K562 (cell line): ENCODE measurements at regions not wholly inside any gene's neighbourhood (a gene's known extent, or its start where the extent isn't known, plus 50 kb on each side); places are given as distances from the start of the nearest gene placed in this dataset.

ENCODE experiments used
- ATAC-seq: fragments of 200-7000 bp; cut with Tn5 transposase; 3 replicates; pipeline ENCODE4 v1.9.1; 2020; ENCODE audit warnings: moderate library complexity
- BruUV-seq: library from RNA; stranded (reverse); fragments of 400-500 nt; replicated peaks from 2 replicates; lab custom pipeline; 2021; lab: Mats Ljungman, UMichigan
- CTCF ChIA-PET: fragments of 300-600 bp; formaldehyde crosslinking; extraction: SDS; loops from one replicate; lab custom pipeline; 2021; ENCODE audit warnings: low intra/inter-chr PET ratio; lab: Yijun Ruan, JAX
- POLR2A ChIA-PET: fragments of 300-600, 350-650 bp; sonication (Branson Sonifier 250); formaldehyde crosslinking; extraction: SDS; loops from one replicate; lab custom pipeline; 2021; ENCODE audit warnings: antibody characterized with exemption, inconsistent platforms; lab: Yijun Ruan, JAX
- DNase-seq, 4 experiments: peaks; one replicate each; pipeline versions ENCODE4 v3.0.0 to v3.0.0-alpha.2; 2011 to 2018; ENCODE audit warnings: low spot score in 3 of 4, mixed read lengths in 3 of 4; ENCODE audit errors: extremely low read depth in 1 of 4
- FAIRE-seq: peaks from 2 replicates; lab custom pipeline; 2011; peaks lifted over from hg19 to GRCh38; lab: Jason Lieb, UNC
- H2AFZ ChIP-seq: 2 replicates; pipeline ENCODE4 v1.6.0; 2011; ENCODE audit warnings: low read depth, low read length, control low read depth, inconsistent platforms
- H3K27ac ChIP-seq: fragments of 200-600 bp; 3 replicates; pipeline ENCODE4 v1.8.0; 2011; ENCODE audit warnings: low read depth, mild to moderate bottlenecking, control low read depth, inconsistent platforms, low read length, moderate library complexity, mixed read lengths; ENCODE audit errors: extremely low read depth
- H3K27me3 ChIP-seq, 2 experiments: fragments of 300-600 bp in 1 of 2; 2 replicates in 1 of 2; 3 replicates in 1 of 2; pipeline versions ENCODE4 v1.6.0 to v1.8.0; 2011; ENCODE audit warnings: inconsistent platforms in 2 of 2, low read length in 2 of 2, mild to moderate bottlenecking in 1 of 2, mixed read lengths in 1 of 2, moderate library complexity in 1 of 2; ENCODE audit not compliant: control insufficient read depth in 2 of 2, insufficient read depth in 2 of 2
- H3K36me3 ChIP-seq: fragments of 300-600 bp; 3 replicates; pipeline ENCODE4 v1.8.0; 2011; ENCODE audit warnings: mild to moderate bottlenecking, low read length, inconsistent platforms; ENCODE audit not compliant: control insufficient read depth, insufficient read depth
- H3K4me1 ChIP-seq, 2 experiments: fragments of 200-600 bp in 1 of 2; replicated peaks in 1 of 2; 2 replicates in 1 of 2; 3 replicates in 1 of 2; pipeline versions ENCODE4 v1.5.1 to v1.8.0; 2011; ENCODE audit warnings: inconsistent platforms in 2 of 2, low read length in 2 of 2, mild to moderate bottlenecking in 1 of 2, mixed read lengths in 1 of 2, moderate library complexity in 1 of 2; ENCODE audit not compliant: control insufficient read depth in 2 of 2, insufficient read depth in 2 of 2
- H3K4me2 ChIP-seq: 2 replicates; pipeline ENCODE4 v1.6.1; 2011; ENCODE audit warnings: low read length, control low read depth, inconsistent platforms, mixed read lengths; ENCODE audit not compliant: insufficient read depth
- H3K4me3 ChIP-seq: fragments of 200-600 bp; sonication (generic), shearing (Covaris generic); 2 replicates; pipeline ENCODE4 v1.5.1; 2016; ENCODE audit warnings: control low read depth, inconsistent platforms
- H3K79me2 ChIP-seq: fragments of 200-600 bp; 3 replicates; pipeline ENCODE4 v1.8.0; 2011; ENCODE audit warnings: low read length, inconsistent platforms; ENCODE audit not compliant: control insufficient read depth, insufficient read depth
- H3K9ac ChIP-seq, 2 experiments: 2 replicates each; pipeline versions ENCODE4 v1.6.0 to v1.6.1; 2011; ENCODE audit warnings: low read depth in 2 of 2, low read length in 2 of 2, control low read depth in 1 of 2, inconsistent platforms in 1 of 2, mild to moderate bottlenecking in 1 of 2, mixed read lengths in 1 of 2; ENCODE audit not compliant: insufficient read depth in 1 of 2
- H3K9me1 ChIP-seq: one replicate; pipeline ENCODE4 v1.6.0; 2011; ENCODE audit warnings: inconsistent platforms, mild to moderate bottlenecking, low read length, moderate library complexity; ENCODE audit not compliant: control insufficient read depth, insufficient read depth
- H3K9me3 ChIP-seq: replicated peaks from 2 replicates; pipeline ENCODE4 v1.5.1; 2011; ENCODE audit warnings: low read depth, low read length, inconsistent platforms; ENCODE audit not compliant: control insufficient read depth, insufficient read depth
- H4K20me1 ChIP-seq: replicated peaks from 2 replicates; pipeline ENCODE4 v1.6.1; 2011; ENCODE audit warnings: low read length, inconsistent platforms, mixed read lengths; ENCODE audit not compliant: control insufficient read depth, insufficient read depth
- CEBPZ ChIP-seq: fragments of 150-350 bp; IDR thresholded peaks from 2 replicates; pipeline ENCODE4 v1.6.1; 2014; ENCODE audit warnings: low read depth, mild to moderate bottlenecking, low read length, borderline replicate concordance
- GABPB1 ChIP-seq: sonication (generic); formaldehyde crosslinking; IDR thresholded peaks from 2 replicates; pipeline ENCODE4 v1.8.0; 2022; ENCODE audit warnings: mild to moderate bottlenecking, missing genetic modification reagents
- HNRNPUL1 ChIP-seq: fragments of 200-400 bp; formaldehyde crosslinking; IDR thresholded peaks from 2 replicates; pipeline ENCODE4 v1.6.1; 2017; ENCODE audit warnings: low read length
- MCM3 ChIP-seq: fragments of 450-650 bp; IDR thresholded peaks from 2 replicates; pipeline ENCODE4 v1.6.1; 2016
- MLLT1 ChIP-seq, 2 experiments: fragments of 450-650 bp; IDR thresholded peaks; 2 replicates each; pipeline ENCODE4 v1.6.1; 2016
- NRF1 ChIP-seq, 2 experiments: fragments of 450-650 bp; IDR thresholded peaks in 1 of 2; conservative IDR thresholded peaks in 1 of 2; 2 replicates each; pipeline ENCODE4 v1.6.1; 2014; ENCODE audit warnings: mild to moderate bottlenecking in 2 of 2
- PTRF ChIP-seq: fragments of 450-650 bp; IDR thresholded peaks from 2 replicates; pipeline ENCODE4 v1.6.1; 2016; ENCODE audit warnings: mild to moderate bottlenecking, missing genetic modification characterization, missing compliant biosample characterization
- RNF2 ChIP-seq: sonication (generic); IDR thresholded peaks from 2 replicates; pipeline ENCODE4 v1.6.1; 2016
- ZC3H4 ChIP-seq: sonication (generic); formaldehyde crosslinking; IDR thresholded peaks from 2 replicates; pipeline ENCODE4 v1.9.0; 2021; ENCODE audit warnings: missing genetic modification reagents, borderline replicate concordance
- ZNF121 ChIP-seq: sonication (generic); formaldehyde crosslinking; conservative IDR thresholded peaks from 2 replicates; pipeline ENCODE4 v1.8.0; 2022; ENCODE audit warnings: missing genetic modification reagents
- ZNF239 ChIP-seq: fragments of 250-450 bp; sonication (Bioruptor Pico); IDR thresholded peaks from 2 replicates; pipeline ENCODE4 v1.4.0; 2020; ENCODE audit warnings: mild to moderate bottlenecking
- ZNF445 ChIP-seq: fragments of 250-450 bp; sonication (Bioruptor Pico); IDR thresholded peaks from 2 replicates; pipeline ENCODE4 v1.4.0; 2020; ENCODE audit warnings: low read depth, mild to moderate bottlenecking, moderate library complexity
- WGBS: fragments of 100-300 bp; shearing (Covaris generic); methylation state at CpG from one replicate; pipeline ENCODE4 v1.1.6; 2016; ENCODE audit warnings: low coverage, mixed read lengths; ENCODE audit not compliant: insufficient coverage; ENCODE audit errors: missing lambda C conversion rate; 5-methylcytosine and 5-hydroxymethylcytosine counted together
- in situ Hi-C: fragments of 300-500 bp; cut with MboI; formaldehyde crosslinking; loops from 4 replicates; pipeline ENCODE4 v1.15.0; 2018; ENCODE audit warnings: inconsistent platforms, mixed read lengths
- intact Hi-C: fragments of 100-400 bp; cut with micrococcal nuclease; formaldehyde crosslinking; loops from 2 replicates; pipeline ENCODE4 v1.14.2; 2022

GRCh38 chr4:123921339-123921738, 524.7 kb downstream of the SPRY1 start:
- intact Hi-C loops (no loop called here), in situ Hi-C loops (no loop called here)
- no peaks in the 10 kb centered on the region for H4K20me1 ChIP-seq
- no peaks in the 10 kb centered on the region for H3K9me3 ChIP-seq
- H3K4me1 ChIP-seq = no peaks in the 10 kb centered on the region
- no peak overlapping the region for H3K27ac ChIP-seq
- no peaks in the 10 kb centered on the region for H3K27me3 ChIP-seq
- no peaks in the 10 kb centered on the region for H3K79me2 ChIP-seq
- H3K4me2 ChIP-seq = no peak overlapping the region
- BruUV-seq = no TSS peak
- H3K36me3 ChIP-seq = no peaks in the 10 kb centered on the region
- no peak overlapping the region for H3K9ac ChIP-seq
- H3K4me3 ChIP-seq = no peak overlapping the region
- WGBS = under 1% methylated on average over 5 of the region's 5 CpGs
- FAIRE-seq = no peak
- H2AFZ ChIP-seq = no peak overlapping the region
- ChIA-PET CTCF (no interaction called here), POLR2A (no interaction called here)
- TF ChIP-seq ZC3H4 (CRISPR knock-in tag) = no peak
- no peak for ATAC-seq
- no peak for DNase-seq
- H3K9me1 ChIP-seq = no peaks in the 10 kb centered on the region

GRCh38 chr4:123922847-123923246, 526.3 kb downstream of the SPRY1 start:
- no peaks in the 10 kb centered on the region for H3K36me3 ChIP-seq
- in situ Hi-C loops (no loop called here), intact Hi-C loops (no loop called here)
- no peak for ATAC-seq
- ChIA-PET POLR2A (no interaction called here), CTCF (no interaction called here)
- no peaks in the 10 kb centered on the region for H3K9me3 ChIP-seq
- H3K4me2 ChIP-seq = no peak overlapping the region
- no peaks in the 10 kb centered on the region for H4K20me1 ChIP-seq
- H3K27me3 ChIP-seq = no peaks in the 10 kb centered on the region
- no peak overlapping the region for H3K4me3 ChIP-seq
- H3K9me1 ChIP-seq = no peaks in the 10 kb centered on the region
- DNase-seq = no peak
- H3K4me1 ChIP-seq = no peaks in the 10 kb centered on the region
- no peak overlapping the region for H3K9ac ChIP-seq
- FAIRE-seq = no peak
- no peak overlapping the region for H2AFZ ChIP-seq
- no TSS peak for BruUV-seq
- no peak overlapping the region for H3K27ac ChIP-seq
- H3K79me2 ChIP-seq = no peaks in the 10 kb centered on the region
- TF ChIP-seq ZNF445 = no peak
- no peak for TF ChIP-seq MLLT1 (IDR thresholded peaks at IDR 0.05)
- TF ChIP-seq ZNF239 (CRISPR knock-in tag) = no peak
- no peak for TF ChIP-seq GABPB1 (CRISPR knock-in tag)
- no peak for TF ChIP-seq NRF1 (conservative IDR thresholded peaks at IDR 0.05 in 1 of 2, IDR thresholded peaks at IDR 0.05 in 1 of 2)
- no peak for TF ChIP-seq CEBPZ
- no peak for TF ChIP-seq HNRNPUL1
- no peak for TF ChIP-seq ZNF121
- no peak for TF ChIP-seq MCM3
- TF ChIP-seq RNF2 = no peak
- TF ChIP-seq PTRF = no peak
